ENCODE measurements at regions not wholly inside any gene's neighbourhood (a gene's known extent, or its start where the extent isn't known, plus 50 kb on each side); places are given as distances from the start of the nearest gene placed in this dataset.

DNA sequence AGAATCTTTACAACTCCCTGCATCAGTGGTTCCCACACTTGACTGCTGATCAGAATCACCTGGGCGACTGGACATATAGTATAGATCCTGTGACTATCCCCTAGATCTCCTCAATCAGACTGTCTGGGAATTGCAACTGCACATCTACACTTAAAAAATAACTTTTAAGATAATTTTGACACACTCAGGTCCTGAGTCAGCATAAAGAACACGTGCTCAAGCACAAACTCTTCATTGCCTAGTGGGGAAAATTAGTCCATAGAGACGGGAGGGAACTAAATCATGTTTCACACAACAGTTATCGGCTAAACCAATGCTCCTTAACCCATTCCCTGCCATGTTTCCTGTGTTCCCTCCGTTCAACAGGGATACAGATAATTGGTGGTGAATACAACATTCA lies 243.5 kb upstream of the FGF13 start (continued):
- TF ChIP-seq, protein P1, sequence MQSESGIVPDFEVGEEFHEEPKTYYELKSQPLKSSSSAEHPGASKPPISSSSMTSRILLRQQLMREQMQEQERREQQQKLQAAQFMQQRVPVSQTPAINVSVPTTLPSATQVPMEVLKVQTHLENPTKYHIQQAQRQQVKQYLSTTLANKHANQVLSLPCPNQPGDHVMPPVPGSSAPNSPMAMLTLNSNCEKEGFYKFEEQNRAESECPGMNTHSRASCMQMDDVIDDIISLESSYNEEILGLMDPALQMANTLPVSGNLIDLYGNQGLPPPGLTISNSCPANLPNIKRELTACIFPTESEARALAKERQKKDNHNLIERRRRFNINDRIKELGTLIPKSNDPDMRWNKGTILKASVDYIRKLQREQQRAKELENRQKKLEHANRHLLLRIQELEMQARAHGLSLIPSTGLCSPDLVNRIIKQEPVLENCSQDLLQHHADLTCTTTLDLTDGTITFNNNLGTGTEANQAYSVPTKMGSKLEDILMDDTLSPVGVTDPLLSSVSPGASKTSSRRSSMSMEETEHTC (IDR thresholded peaks at IDR 0.05), result no peak
- TF ChIP-seq, protein P2, sequence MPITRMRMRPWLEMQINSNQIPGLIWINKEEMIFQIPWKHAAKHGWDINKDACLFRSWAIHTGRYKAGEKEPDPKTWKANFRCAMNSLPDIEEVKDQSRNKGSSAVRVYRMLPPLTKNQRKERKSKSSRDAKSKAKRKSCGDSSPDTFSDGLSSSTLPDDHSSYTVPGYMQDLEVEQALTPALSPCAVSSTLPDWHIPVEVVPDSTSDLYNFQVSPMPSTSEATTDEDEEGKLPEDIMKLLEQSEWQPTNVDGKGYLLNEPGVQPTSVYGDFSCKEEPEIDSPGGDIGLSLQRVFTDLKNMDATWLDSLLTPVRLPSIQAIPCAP (CRISPR knock-in tag; IDR thresholded peaks at IDR 0.05; ENCODE audit: borderline replicate concordance), result no peak
- TF ChIP-seq REST (IDR thresholded peaks at IDR 0.05; ENCODE audit: borderline replicate concordance) (no peak), REST (CRISPR knock-in tag; IDR thresholded peaks at IDR 0.05; ENCODE audit: low read depth) (no peak), C11orf30 (IDR thresholded peaks at IDR 0.05; ENCODE audit: low read depth) (peak; percentile 87), ZNF184 (CRISPR knock-in tag; IDR thresholded peaks at IDR 0.05) (no peak), SPI1 (IDR thresholded peaks at IDR 0.05; ENCODE audit: borderline replicate concordance, low read depth, low read length) (no peak), NBN (IDR thresholded peaks at IDR 0.05; ENCODE audit: low read depth) (no peak), EP400 (IDR thresholded peaks at IDR 0.05) (no peak), ZMIZ1 (IDR thresholded peaks at IDR 0.05; ENCODE audit: low read depth in 2 of 2, low read length in 2 of 2) (no peak), ZNF197 (CRISPR knock-in tag; IDR thresholded peaks at IDR 0.05; ENCODE audit: low read depth) (no peak)
